WTC11 (cell line): ENCODE measurements at regions not wholly inside any gene's neighbourhood (a gene's known extent, or its start where the extent isn't known, plus 50 kb on each side); places are given as distances from the start of the nearest gene placed in this dataset.
A peak's percentile ranks its signal among the peaks of the same experiment; 100 is the strongest.

Source experiments
- ATAC-seq: fragments of 200-7000 bp; cut with Tn5 transposase; 2 replicates; pipeline ENCODE4 v1.10.0; 2021; ENCODE audit warnings: mild to moderate bottlenecking, moderate library complexity
- CTCF ChIA-PET: fragments of 300-600 bp; sonication (Branson Sonifier 250); formaldehyde crosslinking; loops from one replicate; lab custom pipeline; 2021; ENCODE audit warnings: antibody characterized with exemption; lab: Charles Lee
- POLR2A ChIA-PET: fragments of 350-600 bp; sonication (Branson Sonifier 250); formaldehyde crosslinking; loops from one replicate; lab custom pipeline; 2021; ENCODE audit warnings: antibody characterized with exemption; lab: Charles Lee
- DNase-seq: peaks from one replicate; pipeline ENCODE4 v3.0.0; 2021; ENCODE audit warnings: low spot score
- H3K27ac Mint-ChIP-seq: 2 replicates; pipeline ENCODE4 v1.8.0; 2021; ENCODE audit warnings: mixed read lengths
- H3K27me3 Mint-ChIP-seq: 2 replicates; pipeline ENCODE4 v1.8.0; 2021; ENCODE audit warnings: low read depth, mild to moderate bottlenecking, moderate library complexity, mixed read lengths
- H3K36me3 Mint-ChIP-seq: 2 replicates; pipeline ENCODE4 v1.8.0; 2021; ENCODE audit warnings: mixed read lengths
- H3K4me1 Mint-ChIP-seq: 2 replicates; pipeline ENCODE4 v1.8.0; 2022; ENCODE audit warnings: mixed read lengths
- H3K4me3 Mint-ChIP-seq: 2 replicates; pipeline ENCODE4 v1.8.0; 2021; ENCODE audit warnings: mild to moderate bottlenecking, moderate library complexity, mixed read lengths
- H3K9me3 Mint-ChIP-seq: 2 replicates; pipeline ENCODE4 v1.8.0; 2021; ENCODE audit warnings: mixed read lengths
- ARID4B ChIP-seq: sonication (generic); formaldehyde crosslinking; IDR thresholded peaks from 2 replicates; pipeline ENCODE4 v1.8.0; 2023; ENCODE audit warnings: missing genetic modification reagents, mild to moderate bottlenecking, borderline replicate concordance
- CDX4 ChIP-seq: fragments of 250-450 bp; sonication (Bioruptor Pico); IDR thresholded peaks from 2 replicates; pipeline ENCODE4 v1.9.0; 2021; ENCODE audit warnings: moderate library complexity, mild to moderate bottlenecking, inconsistent platforms, borderline replicate concordance
- ERG ChIP-seq: fragments of 250-450 bp; sonication (Bioruptor Pico); IDR thresholded peaks from 2 replicates; pipeline ENCODE4 v1.8.0; 2021; ENCODE audit warnings: mild to moderate bottlenecking
- ETV6 ChIP-seq: sonication (generic); formaldehyde crosslinking; IDR thresholded peaks from 2 replicates; pipeline ENCODE4 v1.8.1; 2022; ENCODE audit warnings: mild to moderate bottlenecking, missing genetic modification reagents
- GABPB1 ChIP-seq: sonication (generic); formaldehyde crosslinking; IDR thresholded peaks from 2 replicates; pipeline ENCODE4 v1.8.1; 2023; ENCODE audit warnings: mild to moderate bottlenecking, missing genetic modification reagents
- IRF2 ChIP-seq: sonication (generic); formaldehyde crosslinking; IDR thresholded peaks from 2 replicates; pipeline ENCODE4 v1.8.0; 2022; ENCODE audit warnings: low read depth, missing genetic modification reagents, borderline replicate concordance
- MYBL2 ChIP-seq: sonication (generic); formaldehyde crosslinking; IDR thresholded peaks from 2 replicates; pipeline ENCODE4 v1.8.1; 2023; ENCODE audit warnings: mild to moderate bottlenecking, moderate library complexity, missing genetic modification reagents
- NR1H2 ChIP-seq: sonication (generic); formaldehyde crosslinking; IDR thresholded peaks from 2 replicates; pipeline ENCODE4 v1.9.0; 2021; ENCODE audit warnings: mild to moderate bottlenecking, moderate library complexity, missing genetic modification reagents
- NR2C2 ChIP-seq: sonication (generic); formaldehyde crosslinking; IDR thresholded peaks from 2 replicates; pipeline ENCODE4 v1.8.0; 2022; ENCODE audit warnings: mild to moderate bottlenecking, missing genetic modification reagents
- PRRX2 ChIP-seq: fragments of 250-450 bp; sonication (Bioruptor Pico); IDR thresholded peaks from 2 replicates; pipeline ENCODE4 v1.8.0; 2021; ENCODE audit warnings: mild to moderate bottlenecking
- RELA ChIP-seq: sonication (generic); formaldehyde crosslinking; IDR thresholded peaks from 2 replicates; pipeline ENCODE4 v1.8.1; 2022; ENCODE audit warnings: missing genetic modification reagents, mild to moderate bottlenecking, borderline replicate concordance
- SMAD4 ChIP-seq: sonication (generic); formaldehyde crosslinking; IDR thresholded peaks from 2 replicates; pipeline ENCODE4 v1.8.0; 2022; ENCODE audit warnings: mild to moderate bottlenecking, missing genetic modification reagents
- SOX15 ChIP-seq: fragments of 250-450 bp; sonication (Bioruptor Pico); IDR thresholded peaks from 2 replicates; pipeline ENCODE4 v1.9.0; 2021; ENCODE audit warnings: mild to moderate bottlenecking
- SP1 ChIP-seq: sonication (generic); formaldehyde crosslinking; conservative IDR thresholded peaks from 2 replicates; pipeline ENCODE4 v1.8.1; 2022; ENCODE audit warnings: missing genetic modification reagents
- USF1 ChIP-seq: sonication (generic); formaldehyde crosslinking; IDR thresholded peaks from 2 replicates; pipeline ENCODE4 v1.8.0; 2022; ENCODE audit warnings: mild to moderate bottlenecking, missing genetic modification reagents
- ZBTB21 ChIP-seq: sonication (generic); formaldehyde crosslinking; IDR thresholded peaks from 2 replicates; pipeline ENCODE4 v1.8.1; 2023; ENCODE audit warnings: mild to moderate bottlenecking, missing genetic modification reagents, borderline replicate concordance
- ZNF138 ChIP-seq: sonication (generic); formaldehyde crosslinking; conservative IDR thresholded peaks from 2 replicates; pipeline ENCODE4 v1.8.1; 2022; ENCODE audit warnings: mild to moderate bottlenecking, moderate library complexity, missing genetic modification reagents
- ZNF263 ChIP-seq: sonication (generic); formaldehyde crosslinking; IDR thresholded peaks from 2 replicates; pipeline ENCODE4 v1.8.1; 2022; ENCODE audit warnings: low read depth, mild to moderate bottlenecking, moderate library complexity, missing genetic modification reagents
- ZNF416 ChIP-seq: fragments of 250-450 bp; sonication (Bioruptor Pico); IDR thresholded peaks from 2 replicates; pipeline ENCODE4 v1.9.0; 2021; ENCODE audit warnings: mild to moderate bottlenecking, inconsistent platforms
- ZNF423 ChIP-seq: fragments of 250-450 bp; sonication (Bioruptor Pico); IDR thresholded peaks from 2 replicates; pipeline ENCODE4 v2.1.2; 2022; ENCODE audit warnings: mild to moderate bottlenecking, moderate library complexity
- ZNF532 ChIP-seq: fragments of 250-450 bp; sonication (Bioruptor Pico); IDR thresholded peaks from 2 replicates; pipeline ENCODE4 v1.9.0; 2021; ENCODE audit warnings: mild to moderate bottlenecking, borderline replicate concordance
- ZNF671 ChIP-seq: fragments of 250-450 bp; sonication (Bioruptor Pico); IDR thresholded peaks from 2 replicates; pipeline ENCODE4 v1.8.0; 2021; ENCODE audit warnings: mild to moderate bottlenecking
- ZSCAN18 ChIP-seq: fragments of 250-450 bp; sonication (Bioruptor Pico); IDR thresholded peaks from 2 replicates; pipeline ENCODE4 v2.1.2; 2022; ENCODE audit warnings: mild to moderate bottlenecking, moderate library complexity

- TF ChIP-seq ZSCAN18 (no peak), ZNF423 (no peak), GABPB1 (CRISPR knock-in tag) (no peak), RELA (CRISPR knock-in tag) (no peak), NR1H2 (CRISPR knock-in tag) (no peak), SP1 (CRISPR knock-in tag) (no peak), USF1 (no peak), CDX4 (CRISPR knock-in tag) (no peak)
These were observed 97.3 kb upstream of the DDIT4L start (continued) for GRCh38 chr4:100287534-100287933.

- no peak for TF ChIP-seq PRRX2 (CRISPR knock-in tag)
- TF ChIP-seq ARID4B, result no peak
- no peak for TF ChIP-seq IRF2
- no peak for TF ChIP-seq ZBTB21 (CRISPR knock-in tag)
- no peak for TF ChIP-seq ERG (CRISPR knock-in tag)
- no peak for TF ChIP-seq ZNF671 (CRISPR knock-in tag)
- TF ChIP-seq ETV6, result no peak
- TF ChIP-seq MYBL2 (CRISPR knock-in tag), result no peak
- TF ChIP-seq SOX15, result no peak
- no peak for TF ChIP-seq SMAD4 (CRISPR knock-in tag)
- no peak for TF ChIP-seq USF1
- TF ChIP-seq ZNF416, result no peak
- no peak for TF ChIP-seq ZNF263 (CRISPR knock-in tag)
- TF ChIP-seq NR2C2 (CRISPR knock-in tag), result no peak
- TF ChIP-seq SP1 (CRISPR knock-in tag), result no peak
- no peak for TF ChIP-seq CDX4 (CRISPR knock-in tag)
- TF ChIP-seq ZNF138, result no peak
- TF ChIP-seq ZNF532 (CRISPR knock-in tag), result no peak
- H3K27me3 Mint-ChIP-seq, result no peaks in the 10 kb centered on the region
- no peaks in the 10 kb centered on the region for H3K36me3 Mint-ChIP-seq
- POLR2A ChIA-PET, result no interaction called here
- H3K4me3 Mint-ChIP-seq, result no peak overlapping the region
- CTCF ChIA-PET, result interaction anchor here (0.9 kb wide), 1 partner anchor 86 kb away, joined by 3 read pairs; no protein-coding TSS in a partner anchor
- ATAC-seq, result peak; percentile 91
- no peaks in the 10 kb centered on the region; the same call in 1 of the 2 replicates for H3K9me3 Mint-ChIP-seq
- DNase-seq, result peak; percentile 31
- H3K4me1 Mint-ChIP-seq, result peaks cover 54% of the 10 kb centered on the region
- peak overlapping the region; percentile 10; the same call in 1 of the 2 replicates for H3K27ac Mint-ChIP-seq
These were observed 96.4 kb upstream of the DDIT4L start for GRCh38 chr4:100286636-100287035.
